OCI-LY7 (cell line): ENCODE measurements at regions not wholly inside any gene's neighbourhood (a gene's known extent, or its start where the extent isn't known, plus 50 kb on each side); places are given as distances from the start of the nearest gene placed in this dataset.

Experiments used
- EZH2phosphoT487 ChIP-seq: fragments of 200-600 bp; sonication (generic); IDR thresholded peaks from 2 replicates; pipeline ENCODE4 v1.6.1; 2018; ENCODE audit warnings: low read depth, borderline replicate concordance, mild to moderate bottlenecking, mixed run types, antibody characterized with exemption, low read length, moderate library complexity, mixed read lengths
- TF ChIP-seq, protein P1 (sequence below): fragments of 200-600 bp; sonication (generic); conservative IDR thresholded peaks from 2 replicates; pipeline ENCODE4 v1.5.1; 2014; ENCODE audit warnings: mild to moderate bottlenecking, antibody characterized with exemption, low read length, moderate library complexity, mixed read lengths

- TF ChIP-seq, protein P1, sequence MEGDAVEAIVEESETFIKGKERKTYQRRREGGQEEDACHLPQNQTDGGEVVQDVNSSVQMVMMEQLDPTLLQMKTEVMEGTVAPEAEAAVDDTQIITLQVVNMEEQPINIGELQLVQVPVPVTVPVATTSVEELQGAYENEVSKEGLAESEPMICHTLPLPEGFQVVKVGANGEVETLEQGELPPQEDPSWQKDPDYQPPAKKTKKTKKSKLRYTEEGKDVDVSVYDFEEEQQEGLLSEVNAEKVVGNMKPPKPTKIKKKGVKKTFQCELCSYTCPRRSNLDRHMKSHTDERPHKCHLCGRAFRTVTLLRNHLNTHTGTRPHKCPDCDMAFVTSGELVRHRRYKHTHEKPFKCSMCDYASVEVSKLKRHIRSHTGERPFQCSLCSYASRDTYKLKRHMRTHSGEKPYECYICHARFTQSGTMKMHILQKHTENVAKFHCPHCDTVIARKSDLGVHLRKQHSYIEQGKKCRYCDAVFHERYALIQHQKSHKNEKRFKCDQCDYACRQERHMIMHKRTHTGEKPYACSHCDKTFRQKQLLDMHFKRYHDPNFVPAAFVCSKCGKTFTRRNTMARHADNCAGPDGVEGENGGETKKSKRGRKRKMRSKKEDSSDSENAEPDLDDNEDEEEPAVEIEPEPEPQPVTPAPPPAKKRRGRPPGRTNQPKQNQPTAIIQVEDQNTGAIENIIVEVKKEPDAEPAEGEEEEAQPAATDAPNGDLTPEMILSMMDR = no peak
- TF ChIP-seq EZH2phosphoT487 = no peak
Measured at GRCh38 chr16:62700426-62701294, 664.4 kb upstream of the CDH8 start.
